HG03457 (cell line): ENCODE measurements at regions not wholly inside any gene's neighbourhood (a gene's known extent, or its start where the extent isn't known, plus 50 kb on each side); places are given as distances from the start of the nearest gene placed in this dataset.
"Not testable (repeated sequence)": the region's sequence is repeated elsewhere in the genome, so short reads cannot be mapped to it uniquely, and the experiment has no call there.

Source experiments
- ATAC-seq: cut with Tn5 transposase; IDR thresholded peaks from one replicate; pipeline ENCODE4 v1.9.1; 2021; ENCODE audit warnings: moderate number of reproducible peaks; ENCODE audit not compliant: unreplicated experiment

- no peak for ATAC-seq
Measured at GRCh38 chr12:13570005-13570694, 373.6 kb downstream of the EMP1 start.

GRCh38 chr12:13566292-13566691 lies 369.8 kb downstream of the EMP1 start:
- no peak for ATAC-seq

GRCh38 chr12:13564266-13564810 lies 367.8 kb downstream of the EMP1 start:
- ATAC-seq, result no peak

GRCh38 chr12:13563743-13564125 lies 367.2 kb downstream of the EMP1 start:
- ATAC-seq, result no peak

- no peak for ATAC-seq
Measured at GRCh38 chr12:13562915-13563742, 366.6 kb downstream of the EMP1 start.

GRCh38 chr12:13561923-13562322 lies 365.4 kb downstream of the EMP1 start:
- no peak for ATAC-seq

GRCh38 chr12:13559318-13559978 lies 362.9 kb downstream of the EMP1 start:
- no peak for ATAC-seq

- no peak for ATAC-seq
Measured at GRCh38 chr12:13552830-13553229, 356.3 kb downstream of the EMP1 start.

GRCh38 chr12:13547283-13547682 lies 350.8 kb downstream of the EMP1 start:
- ATAC-seq, result no peak

- no peak for ATAC-seq
Measured at GRCh38 chr12:13546231-13546630, 349.7 kb downstream of the EMP1 start.

- ATAC-seq, result no peak
Measured at GRCh38 chr12:13539051-13539450, 342.5 kb downstream of the EMP1 start.

- no peak for ATAC-seq
Measured at GRCh38 chr12:13538136-13538535, 341.6 kb downstream of the EMP1 start.

GRCh38 chr12:13537623-13538022 lies 341.1 kb downstream of the EMP1 start:
- peak; percentile 50 for ATAC-seq

- ATAC-seq, result peak; percentile 85
Measured at GRCh38 chr12:13536219-13536910, 339.8 kb downstream of the EMP1 start.

- no peak for ATAC-seq
Measured at GRCh38 chr12:13534645-13535398, 338.3 kb downstream of the EMP1 start.

GRCh38 chr12:13534242-13534641 lies 337.7 kb downstream of the EMP1 start:
- no peak for ATAC-seq

GRCh38 chr12:13530966-13531365 lies 334.4 kb downstream of the EMP1 start:
- no peak for ATAC-seq

- ATAC-seq, result not testable (repeated sequence)
Measured at GRCh38 chr12:13526185-13526921, 329.8 kb downstream of the EMP1 start.

- no peak for ATAC-seq
Measured at GRCh38 chr12:13523536-13524307, 327.2 kb downstream of the EMP1 start.
